ENCODE measurements at regions not wholly inside any gene's neighbourhood (a gene's known extent, or its start where the extent isn't known, plus 50 kb on each side); places are given as distances from the start of the nearest gene placed in this dataset.

DNA sequence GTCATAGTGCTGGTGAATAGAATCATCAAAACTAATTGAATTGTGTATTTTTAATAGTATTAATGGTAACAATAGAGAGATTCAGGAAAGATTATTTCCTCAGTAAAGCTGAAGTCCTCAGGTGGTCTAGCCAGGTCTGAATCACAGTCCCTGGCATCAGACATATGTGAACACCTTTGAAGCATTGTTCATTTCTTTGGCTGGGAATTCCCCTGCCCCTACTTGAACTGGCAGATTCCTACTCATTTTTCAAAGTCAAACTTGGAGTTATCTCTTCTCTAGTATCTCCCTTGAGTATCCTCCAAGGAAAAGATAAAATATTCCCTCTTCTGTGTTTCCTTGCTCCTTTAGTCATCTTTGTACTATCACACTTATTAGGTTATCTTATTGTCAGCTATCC lies 759.8 kb downstream of the ADGRL2 start:
- TF ChIP-seq, protein P1, sequence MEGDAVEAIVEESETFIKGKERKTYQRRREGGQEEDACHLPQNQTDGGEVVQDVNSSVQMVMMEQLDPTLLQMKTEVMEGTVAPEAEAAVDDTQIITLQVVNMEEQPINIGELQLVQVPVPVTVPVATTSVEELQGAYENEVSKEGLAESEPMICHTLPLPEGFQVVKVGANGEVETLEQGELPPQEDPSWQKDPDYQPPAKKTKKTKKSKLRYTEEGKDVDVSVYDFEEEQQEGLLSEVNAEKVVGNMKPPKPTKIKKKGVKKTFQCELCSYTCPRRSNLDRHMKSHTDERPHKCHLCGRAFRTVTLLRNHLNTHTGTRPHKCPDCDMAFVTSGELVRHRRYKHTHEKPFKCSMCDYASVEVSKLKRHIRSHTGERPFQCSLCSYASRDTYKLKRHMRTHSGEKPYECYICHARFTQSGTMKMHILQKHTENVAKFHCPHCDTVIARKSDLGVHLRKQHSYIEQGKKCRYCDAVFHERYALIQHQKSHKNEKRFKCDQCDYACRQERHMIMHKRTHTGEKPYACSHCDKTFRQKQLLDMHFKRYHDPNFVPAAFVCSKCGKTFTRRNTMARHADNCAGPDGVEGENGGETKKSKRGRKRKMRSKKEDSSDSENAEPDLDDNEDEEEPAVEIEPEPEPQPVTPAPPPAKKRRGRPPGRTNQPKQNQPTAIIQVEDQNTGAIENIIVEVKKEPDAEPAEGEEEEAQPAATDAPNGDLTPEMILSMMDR (IDR thresholded peaks at IDR 0.05; ENCODE audit: borderline replicate concordance, extremely low read depth, insufficient read depth): no peak
- Histone ChIP-seq H3K9ac (ENCODE audit: low read length in 3 of 3) (no peak overlapping the region), H3K36me3 (ENCODE audit: control insufficient read depth in 2 of 3, insufficient read depth in 3 of 3, low read length in 3 of 3) (no peaks in the 10 kb centered on the region), H3K4me1 (ENCODE audit: control insufficient read depth in 2 of 3, insufficient read depth in 2 of 3, low read depth in 1 of 3, low read length in 3 of 3) (no peaks in the 10 kb centered on the region), H3K27ac (ENCODE audit: low read depth in 2 of 2, low read length in 2 of 2) (no peak overlapping the region), H3K9me3 (ENCODE audit: control insufficient read depth in 2 of 3, insufficient read depth in 1 of 3, low read length in 3 of 3) (no peaks in the 10 kb centered on the region), H3K4me3 (ENCODE audit: low read length in 3 of 3) (no peak overlapping the region), H3K27me3 (ENCODE audit: control insufficient read depth, insufficient read depth, low read length) (no peaks in the 10 kb centered on the region)
- DNase-seq (no peak), FAIRE-seq (no peak)
- intact Hi-C loops (cut with DNase I): no loop called here

DNA sequence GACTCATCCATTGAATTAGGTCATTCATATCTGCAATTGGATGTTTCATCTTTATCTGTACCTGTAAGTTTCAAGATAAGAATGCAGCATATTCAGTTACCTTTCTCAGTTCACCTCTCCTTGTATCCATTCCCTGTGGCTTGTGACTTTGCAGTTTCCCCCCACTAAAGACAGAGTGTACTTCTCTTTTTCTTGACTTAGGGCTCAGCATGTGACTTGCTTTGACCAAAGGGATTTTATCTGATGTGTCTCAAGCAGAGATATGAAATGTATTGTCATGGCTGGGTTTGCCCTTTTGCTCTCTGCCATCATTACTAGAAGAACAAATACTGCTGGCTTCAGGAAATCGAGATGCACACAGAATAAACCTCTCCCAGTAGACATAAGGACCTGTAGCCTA lies 754.8 kb downstream of the ADGRL2 start:
- Histone ChIP-seq H3K4me1 (ENCODE audit: control insufficient read depth in 2 of 3, insufficient read depth in 2 of 3, low read depth in 1 of 3, low read length in 3 of 3) (no peaks in the 10 kb centered on the region), H3K27me3 (ENCODE audit: control insufficient read depth, insufficient read depth, low read length) (no peaks in the 10 kb centered on the region)
- intact Hi-C loops (cut with DNase I): no loop called here

DNA sequence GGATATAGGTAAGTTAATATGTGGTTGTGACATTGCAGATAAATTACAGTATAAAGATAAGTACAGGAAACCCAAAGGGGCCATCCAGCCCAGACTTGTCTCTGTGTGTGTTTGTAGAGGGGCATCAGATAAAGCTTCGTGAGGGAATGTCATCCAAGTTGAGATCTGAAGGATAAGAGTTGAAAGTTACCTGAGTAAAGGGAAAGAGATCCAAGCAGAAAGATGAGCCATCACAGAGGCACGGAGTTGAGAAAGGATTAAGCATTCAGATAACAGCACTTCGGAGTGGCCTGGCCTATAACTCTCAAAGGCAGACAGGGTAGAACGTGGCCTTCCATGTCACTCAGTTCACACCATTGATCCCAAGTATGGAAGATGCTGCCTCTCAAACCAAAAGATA lies 749.1 kb downstream of the ADGRL2 start:
- H3K9me3 ChIP-seq (ENCODE audit: control insufficient read depth in 2 of 3, insufficient read depth in 1 of 3, low read length in 3 of 3): no peaks in the 10 kb centered on the region
- FAIRE-seq: no peak

More for the DNA sequence above, 754.8 kb downstream of the ADGRL2 start:
- Histone ChIP-seq H3K9me3 (ENCODE audit: control insufficient read depth in 2 of 3, insufficient read depth in 1 of 3, low read length in 3 of 3) (no peaks in the 10 kb centered on the region), H3K27ac (ENCODE audit: low read depth in 2 of 2, low read length in 2 of 2) (no peak overlapping the region), H3K9ac (ENCODE audit: low read length in 3 of 3) (no peak overlapping the region), H3K36me3 (ENCODE audit: control insufficient read depth in 2 of 3, insufficient read depth in 3 of 3, low read length in 3 of 3) (no peaks in the 10 kb centered on the region), H3K4me3 (ENCODE audit: low read length in 3 of 3) (no peak overlapping the region)
- TF ChIP-seq, protein P1 (IDR thresholded peaks at IDR 0.05; ENCODE audit: borderline replicate concordance, extremely low read depth, insufficient read depth): no peak
- DNase-seq: no peak
- no peak for FAIRE-seq

More for the DNA sequence above, 749.1 kb downstream of the ADGRL2 start:
- H3K4me3 ChIP-seq (ENCODE audit: low read length in 3 of 3): no peak overlapping the region
- H3K36me3 ChIP-seq (ENCODE audit: control insufficient read depth in 2 of 3, insufficient read depth in 3 of 3, low read length in 3 of 3): no peaks in the 10 kb centered on the region
- intact Hi-C loops (cut with DNase I): no loop called here
- no peak overlapping the region for H3K9ac ChIP-seq (ENCODE audit: low read length in 3 of 3)
- TF ChIP-seq, protein P1 (IDR thresholded peaks at IDR 0.05; ENCODE audit: borderline replicate concordance, extremely low read depth, insufficient read depth): no peak
- no peaks in the 10 kb centered on the region for H3K4me1 ChIP-seq (ENCODE audit: control insufficient read depth in 2 of 3, insufficient read depth in 2 of 3, low read depth in 1 of 3, low read length in 3 of 3)
- no peak for DNase-seq
- H3K27ac ChIP-seq (ENCODE audit: low read depth in 2 of 2, low read length in 2 of 2): no peak overlapping the region
- no peaks in the 10 kb centered on the region for H3K27me3 ChIP-seq (ENCODE audit: control insufficient read depth, insufficient read depth, low read length)
